ENCODE measurements at regions not wholly inside any gene's neighbourhood (a gene's known extent, or its start where the extent isn't known, plus 50 kb on each side); places are given as distances from the start of the nearest gene placed in this dataset.

DNA sequence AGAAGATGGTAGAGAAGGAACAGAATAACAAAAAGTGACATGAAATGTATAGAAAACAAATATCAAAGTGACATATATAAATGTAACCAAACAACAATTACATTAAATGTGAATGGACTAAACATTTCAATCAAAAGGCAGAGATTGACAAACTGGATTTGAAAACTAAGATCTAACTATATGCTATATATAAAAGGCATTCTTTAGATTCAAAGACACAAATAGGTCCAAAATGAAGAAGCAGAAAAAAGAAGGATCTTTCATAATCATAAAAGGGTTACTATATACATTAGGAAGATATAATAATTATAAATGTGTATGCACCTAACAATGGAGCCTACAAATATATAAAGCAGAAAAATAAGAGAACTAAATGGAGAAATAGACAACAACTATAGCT, 183.7 kb downstream of the METTL4 start:
- Histone ChIP-seq H3K27ac (no peak overlapping the region), H3K27me3 (no peaks in the 10 kb centered on the region), H3K9me3 (peaks cover 0 to 15% (median 7%) of the 10 kb centered on the region in 4 donors), H3K4me1 (no peaks in the 10 kb centered on the region), H3K36me3 (no peaks in the 10 kb centered on the region), H3K4me3 (no peak overlapping the region)
- intact Hi-C loops (cut with DNase I; ENCODE audit: low total_unique reads) = no loop called here
- DNase-seq = no peak
- TF ChIP-seq POLR2AphosphoS5 (IDR thresholded peaks at IDR 0.05) = no peak
- no peak for TF ChIP-seq EP300 (IDR thresholded peaks at IDR 0.05)
- TF ChIP-seq POLR2A (IDR thresholded peaks at IDR 0.05) = no peak
- TF ChIP-seq, protein P1, sequence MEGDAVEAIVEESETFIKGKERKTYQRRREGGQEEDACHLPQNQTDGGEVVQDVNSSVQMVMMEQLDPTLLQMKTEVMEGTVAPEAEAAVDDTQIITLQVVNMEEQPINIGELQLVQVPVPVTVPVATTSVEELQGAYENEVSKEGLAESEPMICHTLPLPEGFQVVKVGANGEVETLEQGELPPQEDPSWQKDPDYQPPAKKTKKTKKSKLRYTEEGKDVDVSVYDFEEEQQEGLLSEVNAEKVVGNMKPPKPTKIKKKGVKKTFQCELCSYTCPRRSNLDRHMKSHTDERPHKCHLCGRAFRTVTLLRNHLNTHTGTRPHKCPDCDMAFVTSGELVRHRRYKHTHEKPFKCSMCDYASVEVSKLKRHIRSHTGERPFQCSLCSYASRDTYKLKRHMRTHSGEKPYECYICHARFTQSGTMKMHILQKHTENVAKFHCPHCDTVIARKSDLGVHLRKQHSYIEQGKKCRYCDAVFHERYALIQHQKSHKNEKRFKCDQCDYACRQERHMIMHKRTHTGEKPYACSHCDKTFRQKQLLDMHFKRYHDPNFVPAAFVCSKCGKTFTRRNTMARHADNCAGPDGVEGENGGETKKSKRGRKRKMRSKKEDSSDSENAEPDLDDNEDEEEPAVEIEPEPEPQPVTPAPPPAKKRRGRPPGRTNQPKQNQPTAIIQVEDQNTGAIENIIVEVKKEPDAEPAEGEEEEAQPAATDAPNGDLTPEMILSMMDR (IDR thresholded peaks at IDR 0.05) = no peak

- 45 to 65% (median 50%) methylated on average over 1 of the region's 1 CpG for WGBS, 5 donors
Observed at GRCh38 chr18:2390158-2390557, 181.1 kb downstream of the METTL4 start.

GRCh38 chr18:2391470-2391869, 179.8 kb downstream of the METTL4 start:
- intact Hi-C loops (cut with DNase I; ENCODE audit: low total_unique reads) = no loop called here
- no peak for DNase-seq
- Histone ChIP-seq H3K9me3 (peaks cover 0 to 15% (median 6%) of the 10 kb centered on the region in 4 donors), H3K36me3 (no peaks in the 10 kb centered on the region), H3K4me3 (no peak overlapping the region), H3K27me3 (no peaks in the 10 kb centered on the region), H3K27ac (no peak overlapping the region), H3K4me1 (no peaks in the 10 kb centered on the region)
- WGBS, 5 donors = 77 to 92% (median 86%) methylated on average over 6 of the region's 6 CpGs
- TF ChIP-seq POLR2AphosphoS5 (IDR thresholded peaks at IDR 0.05) = no peak
- no peak for TF ChIP-seq EP300 (IDR thresholded peaks at IDR 0.05)
- no peak for TF ChIP-seq POLR2A (IDR thresholded peaks at IDR 0.05)
- TF ChIP-seq, protein P1 (IDR thresholded peaks at IDR 0.05) = no peak

More at GRCh38 chr18:2390158-2390557, 181.1 kb downstream of the METTL4 start:
- H3K4me3 ChIP-seq = no peak overlapping the region
- TF ChIP-seq POLR2A (IDR thresholded peaks at IDR 0.05) = no peak
- H3K9me3 ChIP-seq = peaks cover 0 to 15% (median 7%) of the 10 kb centered on the region in 4 donors
- no peak overlapping the region for H3K27ac ChIP-seq
- intact Hi-C loops (cut with DNase I; ENCODE audit: low total_unique reads) = no loop called here
- H3K4me1 ChIP-seq = no peaks in the 10 kb centered on the region
- H3K36me3 ChIP-seq = no peaks in the 10 kb centered on the region
- H3K27me3 ChIP-seq = no peaks in the 10 kb centered on the region
- DNase-seq = no peak

DNA sequence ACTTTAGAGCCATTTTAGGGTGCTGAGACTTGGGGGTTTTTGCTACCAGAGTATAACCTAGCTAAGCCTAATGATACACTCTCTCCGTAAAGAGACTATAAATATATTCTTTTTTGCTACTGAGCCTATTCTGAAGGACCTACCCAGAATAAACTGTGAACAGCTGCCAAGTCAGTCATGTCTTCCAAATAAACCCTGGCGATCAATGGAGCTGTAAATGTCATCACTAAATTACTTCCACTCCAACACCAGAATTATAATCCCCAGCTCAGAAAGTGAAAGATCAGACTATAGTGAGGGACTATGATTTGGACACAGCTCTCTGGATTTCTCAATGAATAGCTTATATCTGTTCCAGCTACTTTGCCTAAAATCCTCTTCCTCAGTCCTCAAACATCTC, 178.9 kb downstream of the METTL4 start:
- no peaks in the 10 kb centered on the region for H3K4me1 ChIP-seq
- H3K36me3 ChIP-seq = no peaks in the 10 kb centered on the region
- H3K9me3 ChIP-seq = peaks cover 0 to 6% (median 2%) of the 10 kb centered on the region in 4 donors
- DNase-seq = no peak
- intact Hi-C loops (cut with DNase I; ENCODE audit: low total_unique reads) = no loop called here
- TF ChIP-seq POLR2AphosphoS5 (IDR thresholded peaks at IDR 0.05) = no peak
- no peak for TF ChIP-seq EP300 (IDR thresholded peaks at IDR 0.05)
- TF ChIP-seq POLR2A (IDR thresholded peaks at IDR 0.05) = no peak
- TF ChIP-seq, protein P1 (IDR thresholded peaks at IDR 0.05) = no peak
- no peaks in the 10 kb centered on the region for H3K27me3 ChIP-seq
- no peak overlapping the region for H3K4me3 ChIP-seq
- WGBS, 5 donors = 60 to 70% (median 67%) methylated on average over 2 of the region's 2 CpGs
- no peak overlapping the region for H3K27ac ChIP-seq

- H3K27ac ChIP-seq = no peak overlapping the region
- DNase-seq = no peak
- no peaks in the 10 kb centered on the region for H3K9me3 ChIP-seq
- WGBS, 5 donors = 81 to 91% (median 84%) methylated on average over 7 of the region's 7 CpGs
- no peaks in the 10 kb centered on the region for H3K36me3 ChIP-seq
- TF ChIP-seq POLR2AphosphoS5 (IDR thresholded peaks at IDR 0.05) = no peak
- TF ChIP-seq, protein P1 (IDR thresholded peaks at IDR 0.05) = no peak
- no peak for TF ChIP-seq POLR2A (IDR thresholded peaks at IDR 0.05)
- TF ChIP-seq EP300 (IDR thresholded peaks at IDR 0.05) = no peak
- intact Hi-C loops (cut with DNase I; ENCODE audit: low total_unique reads) = no loop called here
- H3K4me1 ChIP-seq = no peaks in the 10 kb centered on the region
- no peaks in the 10 kb centered on the region for H3K27me3 ChIP-seq
- no peak overlapping the region for H3K4me3 ChIP-seq
Observed at GRCh38 chr18:2394684-2395083, 176.6 kb downstream of the METTL4 start.

All from stomach (tissue), 8 donors.